ENCODE measurements at regions not wholly inside any gene's neighbourhood (a gene's known extent, or its start where the extent isn't known, plus 50 kb on each side); places are given as distances from the start of the nearest gene placed in this dataset.

GRCh38 chr2:105989070-105989469 is 205.0 kb downstream of the UXS1 start:
- Histone ChIP-seq H3K36me3 (ENCODE audit: insufficient read depth, low read length) (no peaks in the 10 kb centered on the region), H3K4me1 (ENCODE audit: insufficient read depth, low read length, poor library complexity, severe bottlenecking) (no peaks in the 10 kb centered on the region), H3K4me2 (ENCODE audit: low read length) (no peak overlapping the region), H3K9me2 (ENCODE audit: insufficient read depth, low read length) (no peaks in the 10 kb centered on the region), H2AFZ (ENCODE audit: low read length) (no peak overlapping the region), H3K4me3 (ENCODE audit: low read depth, low read length, poor library complexity, severe bottlenecking) (no peak overlapping the region), H3K9me3 (ENCODE audit: low read length) (peaks cover 13% of the 10 kb centered on the region; the same call in 1 of the 2 replicates), H3K27ac (ENCODE audit: low read depth, low read length, poor library complexity, severe bottlenecking) (no peak overlapping the region), H3K79me2 (ENCODE audit: insufficient read depth, low read depth, low read length) (no peaks in the 10 kb centered on the region), H4K20me1 (ENCODE audit: insufficient read depth, low read length) (no peaks in the 10 kb centered on the region)
- intact Hi-C loops (cut with micrococcal nuclease; ENCODE audit: unreplicated experiment), result no loop called here
- ChIA-PET POLR2A (interaction anchor here (0.6 kb wide), 1 partner anchor 1923 kb away, joined by 3 read pairs; no protein-coding TSS in a partner anchor), CTCF (ENCODE audit: unreplicated experiment) (no interaction called here)
- DNase-seq (ENCODE audit: low spot score), result no peak
- TF ChIP-seq EZH2phosphoT487 (IDR thresholded peaks at IDR 0.05; ENCODE audit: borderline replicate concordance, low read depth, low read length), result no peak
- TF ChIP-seq CTCF (conservative IDR thresholded peaks at IDR 0.05; ENCODE audit: low read length), result no peak
- BruUV-seq (replicated peaks), result no TSS peak

GRCh38 chr2:105977807-105978206 is 216.3 kb downstream of the UXS1 start:
- no TSS peak for BruUV-seq (replicated peaks)
- Histone ChIP-seq H3K9me2 (ENCODE audit: insufficient read depth, low read length) (no peaks in the 10 kb centered on the region), H3K36me3 (ENCODE audit: insufficient read depth, low read length) (no peaks in the 10 kb centered on the region), H3K9me3 (ENCODE audit: low read length) (no peaks in the 10 kb centered on the region), H3K4me3 (ENCODE audit: low read depth, low read length, poor library complexity, severe bottlenecking) (no peak overlapping the region), H3K4me2 (ENCODE audit: low read length) (no peak overlapping the region), H4K20me1 (ENCODE audit: insufficient read depth, low read length) (no peaks in the 10 kb centered on the region), H3K4me1 (ENCODE audit: insufficient read depth, low read length, poor library complexity, severe bottlenecking) (no peaks in the 10 kb centered on the region), H3K79me2 (ENCODE audit: insufficient read depth, low read depth, low read length) (no peaks in the 10 kb centered on the region), H3K27ac (ENCODE audit: low read depth, low read length, poor library complexity, severe bottlenecking) (no peak overlapping the region), H2AFZ (ENCODE audit: low read length) (no peak overlapping the region)
- TF ChIP-seq EZH2phosphoT487 (IDR thresholded peaks at IDR 0.05; ENCODE audit: borderline replicate concordance, low read depth, low read length) (no peak), CTCF (conservative IDR thresholded peaks at IDR 0.05; ENCODE audit: low read length) (no peak)
- intact Hi-C loops (cut with micrococcal nuclease; ENCODE audit: unreplicated experiment), result loop anchor here (10.0 kb wide), 1 partner anchor 393 kb away; no protein-coding TSS in a partner anchor
- DNase-seq (ENCODE audit: low spot score), result no peak
- ChIA-PET POLR2A (interaction anchor here (0.7 kb wide), 1 partner anchor 85 kb away, joined by 3 read pairs; no protein-coding TSS in a partner anchor), CTCF (ENCODE audit: unreplicated experiment) (no interaction called here)

GRCh38 chr2:105977212-105977611 is 216.9 kb downstream of the UXS1 start:
- Histone ChIP-seq H3K9me2 (ENCODE audit: insufficient read depth, low read length) (no peaks in the 10 kb centered on the region), H4K20me1 (ENCODE audit: insufficient read depth, low read length) (no peaks in the 10 kb centered on the region), H3K27ac (ENCODE audit: low read depth, low read length, poor library complexity, severe bottlenecking) (no peak overlapping the region), H3K79me2 (ENCODE audit: insufficient read depth, low read depth, low read length) (no peaks in the 10 kb centered on the region), H3K9me3 (ENCODE audit: low read length) (no peaks in the 10 kb centered on the region), H3K4me2 (ENCODE audit: low read length) (no peak overlapping the region), H3K4me3 (ENCODE audit: low read depth, low read length, poor library complexity, severe bottlenecking) (no peak overlapping the region), H3K36me3 (ENCODE audit: insufficient read depth, low read length) (no peaks in the 10 kb centered on the region), H2AFZ (ENCODE audit: low read length) (no peak overlapping the region), H3K4me1 (ENCODE audit: insufficient read depth, low read length, poor library complexity, severe bottlenecking) (peaks cover 2% of the 10 kb centered on the region)
- TF ChIP-seq EZH2phosphoT487 (IDR thresholded peaks at IDR 0.05; ENCODE audit: borderline replicate concordance, low read depth, low read length), result no peak
- no peak for TF ChIP-seq CTCF (conservative IDR thresholded peaks at IDR 0.05; ENCODE audit: low read length)
- DNase-seq (ENCODE audit: low spot score), result no peak
- intact Hi-C loops (cut with micrococcal nuclease; ENCODE audit: unreplicated experiment), result loop anchor here (10.0 kb wide), 1 partner anchor 392 kb away; no protein-coding TSS in a partner anchor
- POLR2A ChIA-PET, result no interaction called here
- CTCF ChIA-PET (ENCODE audit: unreplicated experiment), result no interaction called here
- BruUV-seq (replicated peaks), result no TSS peak
